ENCODE measurements at regions not wholly inside any gene's neighbourhood (a gene's known extent, or its start where the extent isn't known, plus 50 kb on each side); places are given as distances from the start of the nearest gene placed in this dataset.

GRCh38 chr12:126431767-126432166, 1366.5 kb downstream of the AACS start:
- intact Hi-C loops (cut with micrococcal nuclease) = no loop called here
- ATAC-seq = no peak
- POLR2A ChIA-PET (ENCODE audit: unreplicated experiment) = no interaction called here

GRCh38 chr12:126432780-126433179, 1367.5 kb downstream of the AACS start:
- H3K9ac ChIP-seq (ENCODE audit: low read length) = no peak overlapping the region
- DNase-seq (no peak), ATAC-seq (no peak)
- CTCF ChIA-PET = no interaction called here
- H3K9me2 ChIP-seq (replicated peaks; ENCODE audit: low read length) = no peaks in the 10 kb centered on the region
- H3K79me2 ChIP-seq (ENCODE audit: low read length) = no peaks in the 10 kb centered on the region
- no peaks in the 10 kb centered on the region for H3F3A ChIP-seq (ENCODE audit: low read length, unreplicated experiment)
- H3K4me2 ChIP-seq (ENCODE audit: low read length) = no peak overlapping the region
- no peaks in the 10 kb centered on the region for H3K9me3 ChIP-seq (ENCODE audit: low read length)
- no peak overlapping the region for H2AFZ ChIP-seq (ENCODE audit: low read length)
- TF ChIP-seq EZH2 (IDR thresholded peaks at IDR 0.05; ENCODE audit: low read length, unreplicated experiment) (no peak), EZH2phosphoT487 (IDR thresholded peaks at IDR 0.05; ENCODE audit: borderline replicate concordance, low read length) (no peak), CTCF (conservative IDR thresholded peaks at IDR 0.05; ENCODE audit: low read depth, low read length) (no peak)
- H3K4me3 ChIP-seq (ENCODE audit: low read length) = no peak overlapping the region
- intact Hi-C loops (cut with micrococcal nuclease) = no loop called here
- H3K36me3 ChIP-seq (ENCODE audit: low read depth, low read length) = no peaks in the 10 kb centered on the region
- no peak overlapping the region for H3K27ac ChIP-seq (ENCODE audit: low read length)
- H4K20me1 ChIP-seq (ENCODE audit: low read length) = no peaks in the 10 kb centered on the region
- BruUV-seq (replicated peaks) = no TSS peak
- POLR2A ChIA-PET (ENCODE audit: unreplicated experiment) = no interaction called here
- 0 out of 2 replicates have a peak, but pooled peaks cover 7% of the 10 kb centered on the region for H3K27me3 ChIP-seq (ENCODE audit: low read length)
- H3K4me1 ChIP-seq (ENCODE audit: insufficient read depth, low read length) = no peaks in the 10 kb centered on the region

More at GRCh38 chr12:126431767-126432166, 1366.5 kb downstream of the AACS start:
- H3K27ac ChIP-seq (ENCODE audit: low read length) = no peak overlapping the region
- H4K20me1 ChIP-seq (ENCODE audit: low read length) = no peaks in the 10 kb centered on the region
- no peaks in the 10 kb centered on the region for H3F3A ChIP-seq (ENCODE audit: low read length, unreplicated experiment)
- DNase-seq = no peak
- 0 out of 2 replicates have a peak, but pooled peaks cover 7% of the 10 kb centered on the region for H3K27me3 ChIP-seq (ENCODE audit: low read length)
- no peak overlapping the region for H2AFZ ChIP-seq (ENCODE audit: low read length)
- no peak overlapping the region for H3K4me2 ChIP-seq (ENCODE audit: low read length)
- no peak overlapping the region for H3K4me3 ChIP-seq (ENCODE audit: low read length)
- no peaks in the 10 kb centered on the region for H3K9me2 ChIP-seq (replicated peaks; ENCODE audit: low read length)
- TF ChIP-seq CTCF (conservative IDR thresholded peaks at IDR 0.05; ENCODE audit: low read depth, low read length) (no peak), EZH2phosphoT487 (IDR thresholded peaks at IDR 0.05; ENCODE audit: borderline replicate concordance, low read length) (no peak)
- H3K36me3 ChIP-seq (ENCODE audit: low read depth, low read length) = no peaks in the 10 kb centered on the region
- CTCF ChIA-PET = no interaction called here
- H3K9ac ChIP-seq (ENCODE audit: low read length) = no peak overlapping the region
- H3K9me3 ChIP-seq (ENCODE audit: low read length) = no peaks in the 10 kb centered on the region
- no TSS peak for BruUV-seq (replicated peaks)
- H3K79me2 ChIP-seq (ENCODE audit: low read length) = no peaks in the 10 kb centered on the region
- no peaks in the 10 kb centered on the region for H3K4me1 ChIP-seq (ENCODE audit: insufficient read depth, low read length)

- ChIA-PET POLR2A (ENCODE audit: unreplicated experiment) (no interaction called here), CTCF (no interaction called here)
- intact Hi-C loops (cut with micrococcal nuclease) = no loop called here
- Histone ChIP-seq H3K79me2 (ENCODE audit: low read length) (no peaks in the 10 kb centered on the region), H3K9ac (ENCODE audit: low read length) (no peak overlapping the region), H3K4me2 (ENCODE audit: low read length) (no peak overlapping the region), H3F3A (ENCODE audit: low read length, unreplicated experiment) (no peaks in the 10 kb centered on the region), H3K27me3 (ENCODE audit: low read length) (0 out of 2 replicates have a peak, but pooled peaks cover 8% of the 10 kb centered on the region), H4K20me1 (ENCODE audit: low read length) (no peaks in the 10 kb centered on the region), H3K9me2 (replicated peaks; ENCODE audit: low read length) (no peaks in the 10 kb centered on the region), H2AFZ (ENCODE audit: low read length) (no peak overlapping the region), H3K9me3 (ENCODE audit: low read length) (no peaks in the 10 kb centered on the region), H3K27ac (ENCODE audit: low read length) (no peak overlapping the region), H3K4me3 (ENCODE audit: low read length) (no peak overlapping the region), H3K36me3 (ENCODE audit: low read depth, low read length) (no peaks in the 10 kb centered on the region), H3K4me1 (ENCODE audit: insufficient read depth, low read length) (no peaks in the 10 kb centered on the region)
- DNase-seq (no peak), ATAC-seq (no peak)
- TF ChIP-seq EZH2phosphoT487 (IDR thresholded peaks at IDR 0.05; ENCODE audit: borderline replicate concordance, low read length) = no peak
- TF ChIP-seq CTCF (conservative IDR thresholded peaks at IDR 0.05; ENCODE audit: low read depth, low read length) = no peak
- TF ChIP-seq EZH2 (IDR thresholded peaks at IDR 0.05; ENCODE audit: low read length, unreplicated experiment) = no peak
- no TSS peak for BruUV-seq (replicated peaks)
Observed at GRCh38 chr12:126434412-126434985, 1369.3 kb downstream of the AACS start.

All from PC-3 (cell line).